Nephron progenitor cell (in vitro differentiated cells): ENCODE measurements at regions not wholly inside any gene's neighbourhood (a gene's known extent, or its start where the extent isn't known, plus 50 kb on each side); places are given as distances from the start of the nearest gene placed in this dataset.

Experiments used
- DNase-seq: peaks from one replicate; pipeline ENCODE4 v3.0.0; 2021
- H3K27ac Mint-ChIP-seq: 2 replicates; pipeline ENCODE4 v1.8.0; 2021; ENCODE audit warnings: mild to moderate bottlenecking, moderate library complexity, mixed read lengths
- H3K27me3 Mint-ChIP-seq: 2 replicates; pipeline ENCODE4 v1.8.0; 2021; ENCODE audit warnings: mild to moderate bottlenecking, low read depth, mixed read lengths; ENCODE audit not compliant: poor library complexity
- H3K36me3 Mint-ChIP-seq: 2 replicates; pipeline ENCODE4 v1.8.0; 2021; ENCODE audit warnings: low read depth, mixed read lengths
- H3K4me1 Mint-ChIP-seq: 2 replicates; pipeline ENCODE4 v1.8.0; 2021; ENCODE audit warnings: mixed read lengths
- H3K4me3 Mint-ChIP-seq: 2 replicates; pipeline ENCODE4 v1.8.0; 2021; ENCODE audit warnings: mild to moderate bottlenecking, moderate library complexity, mixed read lengths
- H3K9me3 Mint-ChIP-seq: 2 replicates; pipeline ENCODE4 v1.8.0; 2021; ENCODE audit warnings: mild to moderate bottlenecking, moderate library complexity, mixed read lengths
- CTCF ChIP-seq: fragments of 200-600 bp; sonication (generic); IDR thresholded peaks from 2 replicates; pipeline ENCODE4 v1.5.0; 2021; ENCODE audit warnings: antibody characterized with exemption

GRCh38 chr14:34222867-34223266, 239.2 kb downstream of the SPTSSA start:
- TF ChIP-seq CTCF: no peak
- DNase-seq: no peak
- H3K4me3 Mint-ChIP-seq: no peak overlapping the region
- no peaks in the 10 kb centered on the region for H3K27me3 Mint-ChIP-seq
- no peak overlapping the region for H3K27ac Mint-ChIP-seq
- H3K9me3 Mint-ChIP-seq: no peaks in the 10 kb centered on the region
- H3K36me3 Mint-ChIP-seq: no peaks in the 10 kb centered on the region
- peaks cover 19% of the 10 kb centered on the region for H3K4me1 Mint-ChIP-seq

GRCh38 chr14:34222122-34222521, 239.9 kb downstream of the SPTSSA start:
- H3K4me3 Mint-ChIP-seq: no peak overlapping the region
- DNase-seq: no peak
- no peaks in the 10 kb centered on the region for H3K36me3 Mint-ChIP-seq
- H3K27ac Mint-ChIP-seq: no peak overlapping the region
- no peak for TF ChIP-seq CTCF
- no peaks in the 10 kb centered on the region for H3K9me3 Mint-ChIP-seq
- H3K27me3 Mint-ChIP-seq: no peaks in the 10 kb centered on the region
- peaks cover 12% of the 10 kb centered on the region for H3K4me1 Mint-ChIP-seq

GRCh38 chr14:34220921-34221320, 241.1 kb downstream of the SPTSSA start:
- DNase-seq: no peak
- no peak for TF ChIP-seq CTCF
- H3K27me3 Mint-ChIP-seq: peaks cover 4% of the 10 kb centered on the region
- H3K9me3 Mint-ChIP-seq: no peaks in the 10 kb centered on the region
- no peaks in the 10 kb centered on the region for H3K36me3 Mint-ChIP-seq
- H3K4me3 Mint-ChIP-seq: no peak overlapping the region
- peaks cover 8% of the 10 kb centered on the region for H3K4me1 Mint-ChIP-seq
- no peak overlapping the region for H3K27ac Mint-ChIP-seq

GRCh38 chr14:34220378-34220706, 241.7 kb downstream of the SPTSSA start:
- Mint-ChIP-seq H3K27ac (no peak overlapping the region), H3K36me3 (no peaks in the 10 kb centered on the region), H3K27me3 (peaks cover 8% of the 10 kb centered on the region), H3K9me3 (no peaks in the 10 kb centered on the region), H3K4me1 (peaks cover 8% of the 10 kb centered on the region), H3K4me3 (no peak overlapping the region)
- DNase-seq: no peak
- no peak for TF ChIP-seq CTCF

GRCh38 chr14:34219661-34220377, 242.2 kb downstream of the SPTSSA start:
- DNase-seq: no peak
- Mint-ChIP-seq H3K9me3 (no peaks in the 10 kb centered on the region), H3K4me3 (no peak overlapping the region), H3K27me3 (peaks cover 8% of the 10 kb centered on the region), H3K4me1 (peaks cover 8% of the 10 kb centered on the region), H3K27ac (no peak overlapping the region), H3K36me3 (no peaks in the 10 kb centered on the region)
- no peak for TF ChIP-seq CTCF

GRCh38 chr14:34218881-34219280, 243.2 kb downstream of the SPTSSA start:
- H3K9me3 Mint-ChIP-seq: no peaks in the 10 kb centered on the region
- H3K27me3 Mint-ChIP-seq: peaks cover 12% of the 10 kb centered on the region
- TF ChIP-seq CTCF: no peak
- peaks cover 8% of the 10 kb centered on the region for H3K4me1 Mint-ChIP-seq
- DNase-seq: no peak
- H3K4me3 Mint-ChIP-seq: no peak overlapping the region
- no peaks in the 10 kb centered on the region for H3K36me3 Mint-ChIP-seq
- H3K27ac Mint-ChIP-seq: no peak overlapping the region
